Stimulated activated naive B cell treated with anti-CD40 and anti-IgM and Interleukin-4, amounts not matched to agents 10 μg/mL and 1 μg/mL and 100 μg/mL, for 72 hours (primary cell): ENCODE measurements at regions not wholly inside any gene's neighbourhood (a gene's known extent, or its start where the extent isn't known, plus 50 kb on each side); places are given as distances from the start of the nearest gene placed in this dataset.
A peak's percentile ranks its signal among the peaks of the same experiment; 100 is the strongest.

ENCODE experiments used
- ATAC-seq, 2 donors: fragments of 150-1000 bp; cut with Tn5 transposase; replicated peaks; 2 replicates each; pipeline ENCODE4 v1.10.0; 2021; ENCODE audit warnings: moderate library complexity in 1 of 2
- DNase-seq: peaks from one replicate; pipeline ENCODE4 v3.0.0; 2021
- H3K27ac Mint-ChIP-seq: one replicate; pipeline ENCODE4 v1.8.0; 2022; ENCODE audit warnings: mild to moderate bottlenecking, mixed read lengths
- H3K27me3 Mint-ChIP-seq, 2 donors: one replicate each; pipeline ENCODE4 v1.8.0; 2022; ENCODE audit warnings: mixed read lengths in 2 of 2
- H3K36me3 Mint-ChIP-seq, 2 donors: one replicate each; pipeline ENCODE4 v1.8.0; 2022; ENCODE audit warnings: mixed read lengths in 2 of 2, mild to moderate bottlenecking in 1 of 2
- H3K4me1 Mint-ChIP-seq, 2 donors: one replicate each; pipeline ENCODE4 v1.8.0; 2022; ENCODE audit warnings: mixed read lengths in 2 of 2, mild to moderate bottlenecking in 1 of 2
- H3K4me3 Mint-ChIP-seq, 2 donors: one replicate each; pipeline ENCODE4 v1.8.0; 2022; ENCODE audit warnings: mild to moderate bottlenecking in 2 of 2, mixed read lengths in 2 of 2, moderate library complexity in 1 of 2
- H3K9me3 Mint-ChIP-seq, 2 donors: one replicate each; pipeline ENCODE4 v1.8.0; 2022; ENCODE audit warnings: mixed read lengths in 2 of 2, mild to moderate bottlenecking in 1 of 2

GRCh38 chr9:7977586-7977985 lies 178.0 kb upstream of the DMAC1 start:
- Mint-ChIP-seq H3K4me3 (no peak overlapping the region), H3K27me3 (no peaks in the 10 kb centered on the region), H3K27ac (peak overlapping the region; percentile 2), H3K36me3 (no peaks in the 10 kb centered on the region), H3K9me3 (peaks cover 0 to 3% of the 10 kb centered on the region in 2 donors), H3K4me1 (peaks cover 34 to 62% of the 10 kb centered on the region in 2 donors)
- ATAC-seq (no peak), DNase-seq (no peak)

GRCh38 chr9:7976856-7977255 lies 177.3 kb upstream of the DMAC1 start:
- peak; percentile 4 to 7 for ATAC-seq
- no peaks in the 10 kb centered on the region for H3K27me3 Mint-ChIP-seq
- H3K36me3 Mint-ChIP-seq, result no peaks in the 10 kb centered on the region
- H3K4me1 Mint-ChIP-seq, result peaks cover 36 to 65% of the 10 kb centered on the region in 2 donors
- peak overlapping the region; percentile 72 for H3K27ac Mint-ChIP-seq
- peaks cover 0 to 3% of the 10 kb centered on the region in 2 donors for H3K9me3 Mint-ChIP-seq
- peak overlapping the region in 1 of 2 donors; percentile 2 for H3K4me3 Mint-ChIP-seq
- no peak for DNase-seq

- H3K4me3 Mint-ChIP-seq, result peak overlapping the region; percentile 18 to 23
- H3K4me1 Mint-ChIP-seq, result peaks cover 30 to 59% of the 10 kb centered on the region in 2 donors
- ATAC-seq (peak; percentile 97), DNase-seq (peak; percentile 58)
- no peaks in the 10 kb centered on the region for H3K36me3 Mint-ChIP-seq
- H3K27me3 Mint-ChIP-seq, result no peaks in the 10 kb centered on the region
- H3K9me3 Mint-ChIP-seq, result no peaks in the 10 kb centered on the region
- peak overlapping the region; percentile 72 for H3K27ac Mint-ChIP-seq
Measured at GRCh38 chr9:7976167-7976755, 176.7 kb upstream of the DMAC1 start.

- Mint-ChIP-seq H3K9me3 (no peaks in the 10 kb centered on the region), H3K4me1 (peaks cover 25 to 52% of the 10 kb centered on the region in 2 donors), H3K4me3 (no peak overlapping the region), H3K27me3 (no peaks in the 10 kb centered on the region), H3K27ac (peak overlapping the region; percentile 91), H3K36me3 (no peaks in the 10 kb centered on the region)
- DNase-seq (no peak), ATAC-seq (no peak)
Measured at GRCh38 chr9:7975336-7975735, 175.8 kb upstream of the DMAC1 start.

GRCh38 chr9:7974335-7974960 lies 174.9 kb upstream of the DMAC1 start:
- Mint-ChIP-seq H3K27me3 (no peaks in the 10 kb centered on the region), H3K27ac (peak overlapping the region; percentile 91), H3K36me3 (no peaks in the 10 kb centered on the region), H3K4me3 (peak overlapping the region; percentile 39 to 40), H3K4me1 (peaks cover 25 to 52% of the 10 kb centered on the region in 2 donors), H3K9me3 (no peaks in the 10 kb centered on the region)
- DNase-seq (peak; percentile 21), ATAC-seq (peak; percentile 35 to 46)

GRCh38 chr9:7973123-7973522 lies 173.5 kb upstream of the DMAC1 start:
- Mint-ChIP-seq H3K4me3 (no peak overlapping the region), H3K4me1 (peaks cover 22 to 44% of the 10 kb centered on the region in 2 donors), H3K27ac (no peak overlapping the region), H3K27me3 (no peaks in the 10 kb centered on the region), H3K36me3 (no peaks in the 10 kb centered on the region), H3K9me3 (no peaks in the 10 kb centered on the region)
- DNase-seq (no peak), ATAC-seq (no peak)

GRCh38 chr9:7970681-7971330 lies 171.2 kb upstream of the DMAC1 start:
- no peak for ATAC-seq
- no peak for DNase-seq
- no peak overlapping the region for H3K4me3 Mint-ChIP-seq
- peaks cover 14 to 24% of the 10 kb centered on the region in 2 donors for H3K4me1 Mint-ChIP-seq
- H3K27me3 Mint-ChIP-seq, result no peaks in the 10 kb centered on the region
- H3K36me3 Mint-ChIP-seq, result no peaks in the 10 kb centered on the region
- no peaks in the 10 kb centered on the region for H3K9me3 Mint-ChIP-seq
- H3K27ac Mint-ChIP-seq, result no peak overlapping the region

- no peaks in the 10 kb centered on the region for H3K36me3 Mint-ChIP-seq
- H3K27me3 Mint-ChIP-seq, result no peaks in the 10 kb centered on the region
- H3K4me3 Mint-ChIP-seq, result no peak overlapping the region
- H3K4me1 Mint-ChIP-seq, result peaks cover 7 to 10% of the 10 kb centered on the region in 2 donors
- no peak for DNase-seq
- H3K27ac Mint-ChIP-seq, result no peak overlapping the region
- no peaks in the 10 kb centered on the region for H3K9me3 Mint-ChIP-seq
- no peak for ATAC-seq
Measured at GRCh38 chr9:7968687-7969086, 169.1 kb upstream of the DMAC1 start.

- Mint-ChIP-seq H3K4me1 (peaks cover 7 to 8% of the 10 kb centered on the region in 2 donors), H3K4me3 (no peak overlapping the region), H3K27me3 (no peaks in the 10 kb centered on the region), H3K36me3 (no peaks in the 10 kb centered on the region), H3K27ac (no peak overlapping the region), H3K9me3 (no peaks in the 10 kb centered on the region)
- no peak for DNase-seq
- no peak for ATAC-seq
Measured at GRCh38 chr9:7967851-7968250, 168.3 kb upstream of the DMAC1 start.

GRCh38 chr9:7967093-7967827 lies 167.7 kb upstream of the DMAC1 start:
- Mint-ChIP-seq H3K27me3 (no peaks in the 10 kb centered on the region), H3K4me3 (no peak overlapping the region), H3K27ac (no peak overlapping the region), H3K36me3 (no peaks in the 10 kb centered on the region), H3K9me3 (no peaks in the 10 kb centered on the region), H3K4me1 (peaks cover 3 to 5% of the 10 kb centered on the region in 2 donors)
- ATAC-seq (peak in 1 of 2 donors; percentile 39), DNase-seq (no peak)

GRCh38 chr9:7965063-7965462 lies 165.5 kb upstream of the DMAC1 start:
- H3K27me3 Mint-ChIP-seq, result no peaks in the 10 kb centered on the region
- H3K9me3 Mint-ChIP-seq, result no peaks in the 10 kb centered on the region
- DNase-seq (no peak), ATAC-seq (no peak)
- no peaks in the 10 kb centered on the region for H3K36me3 Mint-ChIP-seq
- no peak overlapping the region for H3K27ac Mint-ChIP-seq
- peaks cover 5 to 6% of the 10 kb centered on the region in 2 donors for H3K4me1 Mint-ChIP-seq
- H3K4me3 Mint-ChIP-seq, result no peak overlapping the region

- H3K4me3 Mint-ChIP-seq, result no peak overlapping the region
- H3K27me3 Mint-ChIP-seq, result no peaks in the 10 kb centered on the region
- no peaks in the 10 kb centered on the region for H3K9me3 Mint-ChIP-seq
- H3K27ac Mint-ChIP-seq, result no peak overlapping the region
- H3K36me3 Mint-ChIP-seq, result no peaks in the 10 kb centered on the region
- peaks cover 6% of the 10 kb centered on the region in 2 donors for H3K4me1 Mint-ChIP-seq
- no peak for ATAC-seq
- no peak for DNase-seq
Measured at GRCh38 chr9:7963026-7963425, 163.4 kb upstream of the DMAC1 start.

- Mint-ChIP-seq H3K36me3 (no peaks in the 10 kb centered on the region), H3K27ac (no peak overlapping the region)
Measured at GRCh38 chr9:7961076-7961475, 161.5 kb upstream of the DMAC1 start.

GRCh38 chr9:7960320-7961050 lies 160.9 kb upstream of the DMAC1 start:
- ATAC-seq, result no peak
- H3K27ac Mint-ChIP-seq, result no peak overlapping the region
- DNase-seq, result no peak
- H3K36me3 Mint-ChIP-seq, result no peaks in the 10 kb centered on the region
- H3K4me1 Mint-ChIP-seq, result peaks cover 2 to 6% of the 10 kb centered on the region in 2 donors
- H3K27me3 Mint-ChIP-seq, result no peaks in the 10 kb centered on the region
- H3K9me3 Mint-ChIP-seq, result no peaks in the 10 kb centered on the region
- H3K4me3 Mint-ChIP-seq, result no peak overlapping the region

More at GRCh38 chr9:7961076-7961475, 161.5 kb upstream of the DMAC1 start:
- ATAC-seq (no peak), DNase-seq (no peak)
- H3K4me1 Mint-ChIP-seq, result peaks cover 2 to 6% of the 10 kb centered on the region in 2 donors
- H3K9me3 Mint-ChIP-seq, result no peaks in the 10 kb centered on the region
- H3K27me3 Mint-ChIP-seq, result no peaks in the 10 kb centered on the region
- H3K4me3 Mint-ChIP-seq, result no peak overlapping the region
